PC-9 (cell line): ENCODE measurements at regions not wholly inside any gene's neighbourhood (a gene's known extent, or its start where the extent isn't known, plus 50 kb on each side); places are given as distances from the start of the nearest gene placed in this dataset.

ENCODE experiments used
- BruUV-seq: library from RNA; stranded (reverse); fragments of 400-500 nt; replicated peaks from 2 replicates; lab custom pipeline; 2021; lab: Mats Ljungman, UMichigan
- CTCF ChIA-PET: fragments of 300-600 bp; sonication (Branson Sonifier 250); formaldehyde crosslinking; loops from one replicate; lab custom pipeline; 2022; ENCODE audit warnings: antibody characterized with exemption; lab: Charles Lee
- POLR2A ChIA-PET: fragments of 300-600 bp; sonication (Branson Sonifier 250); formaldehyde crosslinking; loops from one replicate; lab custom pipeline; 2022; ENCODE audit warnings: antibody characterized with exemption; ENCODE audit not compliant: unreplicated experiment; lab: Charles Lee
- DNase-seq, 2 experiments: peaks; one replicate each; pipeline versions ENCODE4 v3.0.0 to v3.0.0-alpha.2; 2015 to 2022; ENCODE audit warnings: mixed read lengths in 1 of 2
- H2AFZ ChIP-seq: fragments of 200-600 bp; sonication (generic); 2 replicates; pipeline ENCODE4 v1.8.1; 2017; ENCODE audit warnings: antibody characterized with exemption
- H3F3A ChIP-seq: fragments of 200-600 bp; sonication (generic); 2 replicates; pipeline ENCODE4 v1.8.1; 2017; ENCODE audit warnings: antibody characterized with exemption, mild to moderate bottlenecking, low read depth; ENCODE audit not compliant: insufficient read depth
- H3K27ac ChIP-seq: fragments of 200-600 bp; sonication (generic); 2 replicates; pipeline ENCODE4 v1.6.1; 2016; ENCODE audit warnings: mixed run types
- H3K27me3 ChIP-seq: fragments of 200-600 bp; sonication (generic); 2 replicates; pipeline ENCODE4 v1.6.1; 2016; ENCODE audit warnings: low read depth, mixed run types; ENCODE audit not compliant: insufficient read depth
- H3K36me3 ChIP-seq: fragments of 200-600 bp; sonication (generic); 2 replicates; pipeline ENCODE4 v1.6.1; 2016; ENCODE audit warnings: low read depth, mixed run types
- H3K4me1 ChIP-seq: fragments of 200-600 bp; sonication (generic); replicated peaks from 2 replicates; pipeline ENCODE4 v1.6.1; 2016; ENCODE audit warnings: mixed run types; ENCODE audit not compliant: insufficient read depth
- H3K4me2 ChIP-seq: fragments of 200-600 bp; sonication (generic); 2 replicates; pipeline ENCODE4 v1.6.1; 2017; ENCODE audit warnings: mixed run types
- H3K4me3 ChIP-seq: fragments of 200-600 bp; sonication (generic); 2 replicates; pipeline ENCODE4 v1.6.1; 2016; ENCODE audit warnings: mixed run types
- H3K79me2 ChIP-seq: fragments of 200-600 bp; sonication (generic); 2 replicates; pipeline ENCODE4 v1.6.1; 2017; ENCODE audit warnings: low read depth, mixed run types
- H3K9me2 ChIP-seq: fragments of 200-600 bp; sonication (generic); 2 replicates; pipeline ENCODE4 v1.8.1; 2017; ENCODE audit warnings: mild to moderate bottlenecking; ENCODE audit not compliant: insufficient read depth
- H3K9me3 ChIP-seq: fragments of 200-600 bp; sonication (generic); 2 replicates; pipeline ENCODE4 v1.8.1; 2016; ENCODE audit warnings: low read depth; ENCODE audit not compliant: insufficient read depth
- H4K20me1 ChIP-seq: fragments of 200-600 bp; sonication (generic); 2 replicates; pipeline ENCODE4 v1.8.1; 2017; ENCODE audit not compliant: insufficient read depth
- EZH2 ChIP-seq: fragments of 200-600 bp; sonication (generic); IDR thresholded peaks from 2 replicates; pipeline ENCODE4 v1.8.0; 2017; ENCODE audit warnings: antibody characterized with exemption, low read depth
- intact Hi-C: fragments of 100-400 bp; cut with micrococcal nuclease; formaldehyde crosslinking; loops from one replicate; pipeline ENCODE4 v1.10.0; 2022; ENCODE audit not compliant: unreplicated experiment
- TF ChIP-seq, protein P1 (sequence below): fragments of 200-600 bp; sonication (generic); conservative IDR thresholded peaks from 2 replicates; pipeline ENCODE4 v1.6.1; 2017; ENCODE audit warnings: mixed run types, antibody characterized with exemption, mild to moderate bottlenecking, moderate library complexity

DNA sequence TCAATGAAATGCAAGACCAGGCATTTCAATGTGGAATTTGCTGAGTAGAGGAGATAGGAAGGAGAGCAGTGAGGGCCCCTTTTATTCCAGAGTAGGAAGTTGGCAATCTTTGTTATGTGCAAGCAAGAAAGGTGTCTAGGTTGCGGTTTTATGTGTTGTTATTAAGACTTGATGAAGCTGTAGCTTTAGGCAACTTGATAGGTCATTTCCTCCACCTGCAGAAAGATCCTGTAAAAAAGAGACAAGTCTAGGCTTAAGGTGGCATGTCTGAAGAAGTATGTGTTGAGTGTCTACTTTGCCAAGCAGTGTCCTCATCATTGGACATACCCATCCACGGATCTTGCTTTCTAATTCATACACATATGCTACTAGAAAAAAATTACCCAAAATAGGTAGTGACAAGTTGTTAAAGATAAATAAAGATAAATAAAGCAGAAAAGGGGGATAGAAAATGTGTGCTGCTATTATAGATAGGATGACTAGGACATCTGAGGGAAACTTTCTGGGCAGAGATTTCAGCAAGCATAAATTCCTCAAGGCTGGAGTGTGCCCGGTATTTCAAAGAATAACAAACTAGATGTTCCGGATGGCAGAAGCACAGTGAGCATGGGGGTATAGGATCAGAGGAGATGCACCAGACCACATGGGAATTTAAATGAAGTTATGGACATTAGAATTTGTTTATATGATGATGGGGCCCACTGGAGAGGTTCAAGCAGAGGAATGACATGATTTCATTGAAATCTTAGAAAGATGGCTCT is 335.0 kb downstream of the TGFB2 start:
- Histone ChIP-seq H2AFZ (no peak overlapping the region), H3K9me3 (no peaks in the 10 kb centered on the region), H3K4me2 (no peak overlapping the region), H3K4me3 (no peak overlapping the region), H3K79me2 (no peaks in the 10 kb centered on the region), H3K36me3 (no peaks in the 10 kb centered on the region), H4K20me1 (no peaks in the 10 kb centered on the region), H3K27ac (no peak overlapping the region), H3K4me1 (no peaks in the 10 kb centered on the region), H3K9me2 (no peaks in the 10 kb centered on the region), H3F3A (no peaks in the 10 kb centered on the region), H3K27me3 (no peaks in the 10 kb centered on the region)
- CTCF ChIA-PET = no interaction called here
- intact Hi-C loops = no loop called here
- POLR2A ChIA-PET = interaction anchor here (0.6 kb wide), 1 partner anchor 346 kb away, joined by 3 read pairs; no protein-coding TSS in a partner anchor
- no peak for TF ChIP-seq EZH2
- TF ChIP-seq, protein P1, sequence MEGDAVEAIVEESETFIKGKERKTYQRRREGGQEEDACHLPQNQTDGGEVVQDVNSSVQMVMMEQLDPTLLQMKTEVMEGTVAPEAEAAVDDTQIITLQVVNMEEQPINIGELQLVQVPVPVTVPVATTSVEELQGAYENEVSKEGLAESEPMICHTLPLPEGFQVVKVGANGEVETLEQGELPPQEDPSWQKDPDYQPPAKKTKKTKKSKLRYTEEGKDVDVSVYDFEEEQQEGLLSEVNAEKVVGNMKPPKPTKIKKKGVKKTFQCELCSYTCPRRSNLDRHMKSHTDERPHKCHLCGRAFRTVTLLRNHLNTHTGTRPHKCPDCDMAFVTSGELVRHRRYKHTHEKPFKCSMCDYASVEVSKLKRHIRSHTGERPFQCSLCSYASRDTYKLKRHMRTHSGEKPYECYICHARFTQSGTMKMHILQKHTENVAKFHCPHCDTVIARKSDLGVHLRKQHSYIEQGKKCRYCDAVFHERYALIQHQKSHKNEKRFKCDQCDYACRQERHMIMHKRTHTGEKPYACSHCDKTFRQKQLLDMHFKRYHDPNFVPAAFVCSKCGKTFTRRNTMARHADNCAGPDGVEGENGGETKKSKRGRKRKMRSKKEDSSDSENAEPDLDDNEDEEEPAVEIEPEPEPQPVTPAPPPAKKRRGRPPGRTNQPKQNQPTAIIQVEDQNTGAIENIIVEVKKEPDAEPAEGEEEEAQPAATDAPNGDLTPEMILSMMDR = no peak
- DNase-seq = no peak
- no TSS peak for BruUV-seq

DNA sequence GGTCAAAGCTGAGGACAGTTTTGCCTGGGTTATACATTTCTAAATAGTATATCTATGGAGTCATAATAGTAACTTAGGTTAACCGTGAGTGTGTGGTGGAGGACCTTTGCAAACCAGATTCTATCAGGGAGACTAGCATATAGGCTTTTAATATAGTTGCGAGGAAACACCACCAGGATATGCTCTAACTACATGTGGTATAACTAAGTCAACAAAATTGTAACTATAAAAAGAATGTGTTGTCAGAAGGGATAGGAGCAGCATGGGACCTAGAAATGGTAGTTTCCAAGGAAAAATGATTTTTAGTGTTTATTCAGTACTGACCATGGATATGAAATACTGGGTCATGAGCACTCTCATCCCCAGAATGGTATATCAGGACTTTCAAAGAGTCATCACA is 338.1 kb downstream of the TGFB2 start:
- intact Hi-C loops = no loop called here
- no peak for DNase-seq
- POLR2A ChIA-PET = no interaction called here

DNA sequence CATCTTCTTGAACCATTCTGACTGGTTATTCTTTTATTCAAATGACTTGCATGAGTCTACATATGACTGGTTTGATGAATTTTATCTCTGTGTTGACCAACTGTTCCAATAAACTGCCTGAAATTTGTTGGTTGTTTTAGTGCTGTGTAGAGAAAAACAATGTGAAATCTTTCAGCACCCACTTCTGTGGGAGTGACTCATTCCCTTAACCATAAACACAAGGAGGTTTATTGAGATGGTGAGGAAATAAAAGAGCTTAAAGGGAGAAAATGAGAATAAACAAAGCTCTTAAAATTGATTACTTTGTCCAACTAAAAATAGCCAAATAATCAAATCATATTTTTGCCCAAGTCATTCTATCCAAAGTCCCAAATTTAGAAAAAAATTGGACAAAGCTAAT is 341.1 kb downstream of the TGFB2 start:
- intact Hi-C loops = no loop called here

More for the DNA sequence above, 338.1 kb downstream of the TGFB2 start:
- no TSS peak for BruUV-seq
- Histone ChIP-seq H3F3A (no peaks in the 10 kb centered on the region), H3K4me3 (no peak overlapping the region), H3K4me1 (no peaks in the 10 kb centered on the region), H3K4me2 (no peak overlapping the region), H3K79me2 (no peaks in the 10 kb centered on the region), H3K27ac (no peak overlapping the region), H2AFZ (no peak overlapping the region), H3K27me3 (no peaks in the 10 kb centered on the region), H3K9me3 (0 out of 2 replicates have a peak, but pooled peaks cover 5% of the 10 kb centered on the region), H3K9me2 (no peaks in the 10 kb centered on the region), H3K36me3 (no peaks in the 10 kb centered on the region), H4K20me1 (no peaks in the 10 kb centered on the region)
- TF ChIP-seq EZH2 = no peak
- TF ChIP-seq, protein P1 = no peak
- CTCF ChIA-PET = no interaction called here

More for the DNA sequence above, 341.1 kb downstream of the TGFB2 start:
- H3K9me2 ChIP-seq = no peaks in the 10 kb centered on the region
- H3F3A ChIP-seq = no peaks in the 10 kb centered on the region
- H3K4me3 ChIP-seq = no peak overlapping the region
- H3K27me3 ChIP-seq = no peaks in the 10 kb centered on the region
- CTCF ChIA-PET = no interaction called here
- no peaks in the 10 kb centered on the region for H3K4me1 ChIP-seq
- no peak overlapping the region for H3K4me2 ChIP-seq
- H3K79me2 ChIP-seq = no peaks in the 10 kb centered on the region
- no peak for DNase-seq
- H3K27ac ChIP-seq = no peak overlapping the region
- POLR2A ChIA-PET = no interaction called here
- no TSS peak for BruUV-seq
- 0 out of 2 replicates have a peak, but pooled peaks cover 5% of the 10 kb centered on the region for H3K9me3 ChIP-seq
- TF ChIP-seq, protein P1 = no peak
- no peak for TF ChIP-seq EZH2
- no peak overlapping the region for H2AFZ ChIP-seq
- H4K20me1 ChIP-seq = no peaks in the 10 kb centered on the region
- H3K36me3 ChIP-seq = no peaks in the 10 kb centered on the region
